Endothelial cell (in vitro differentiated cells): ENCODE measurements at regions not wholly inside any gene's neighbourhood (a gene's known extent, or its start where the extent isn't known, plus 50 kb on each side); places are given as distances from the start of the nearest gene placed in this dataset.

ENCODE experiments used
- DNase-seq: peaks from one replicate; pipeline ENCODE4 v3.0.0; 2021; ENCODE audit warnings: low spot score
- H3K27ac Mint-ChIP-seq: one replicate; pipeline ENCODE4 v1.8.0; 2021; ENCODE audit warnings: mixed read lengths, inconsistent platforms; ENCODE audit not compliant: unreplicated experiment
- H3K27me3 Mint-ChIP-seq: one replicate; pipeline ENCODE4 v1.8.0; 2021; ENCODE audit warnings: mild to moderate bottlenecking, moderate library complexity, mixed read lengths, inconsistent platforms; ENCODE audit not compliant: unreplicated experiment
- H3K36me3 Mint-ChIP-seq: one replicate; pipeline ENCODE4 v1.8.0; 2021; ENCODE audit warnings: mild to moderate bottlenecking, low read depth, mixed read lengths, inconsistent platforms; ENCODE audit not compliant: unreplicated experiment
- H3K4me1 Mint-ChIP-seq: one replicate; pipeline ENCODE4 v1.8.0; 2021; ENCODE audit warnings: mild to moderate bottlenecking, mixed read lengths, inconsistent platforms; ENCODE audit not compliant: unreplicated experiment
- H3K4me3 Mint-ChIP-seq: one replicate; pipeline ENCODE4 v1.8.0; 2021; ENCODE audit warnings: mild to moderate bottlenecking, mixed read lengths, inconsistent platforms; ENCODE audit not compliant: unreplicated experiment
- H3K9me3 Mint-ChIP-seq: one replicate; pipeline ENCODE4 v1.8.0; 2021; ENCODE audit warnings: mixed read lengths, inconsistent platforms; ENCODE audit not compliant: unreplicated experiment
- CTCF ChIP-seq: fragments of 200-600 bp; sonication (generic); IDR thresholded peaks from one replicate; pipeline ENCODE4 v1.5.0; 2021; ENCODE audit warnings: antibody characterized with exemption; ENCODE audit not compliant: unreplicated experiment

- H3K9me3 Mint-ChIP-seq = peaks cover 10% of the 10 kb centered on the region
- H3K36me3 Mint-ChIP-seq = no peaks in the 10 kb centered on the region
- no peak overlapping the region for H3K27ac Mint-ChIP-seq
- no peak for TF ChIP-seq CTCF
- peak; percentile 0 for DNase-seq
- H3K4me1 Mint-ChIP-seq = no peaks in the 10 kb centered on the region
- H3K4me3 Mint-ChIP-seq = no peak overlapping the region
- peaks cover 3% of the 10 kb centered on the region for H3K27me3 Mint-ChIP-seq
These were observed 373.0 kb downstream of the ALG10 start for GRCh38 chr12:34395056-34396005.

GRCh38 chr12:34396006-34396860, 373.9 kb downstream of the ALG10 start:
- Mint-ChIP-seq H3K27me3 (peaks cover 3% of the 10 kb centered on the region), H3K9me3 (peaks cover 5% of the 10 kb centered on the region), H3K36me3 (no peaks in the 10 kb centered on the region), H3K4me1 (no peaks in the 10 kb centered on the region), H3K27ac (no peak overlapping the region), H3K4me3 (no peak overlapping the region)
- no peak for TF ChIP-seq CTCF
- DNase-seq = peak; percentile 1

DNA sequence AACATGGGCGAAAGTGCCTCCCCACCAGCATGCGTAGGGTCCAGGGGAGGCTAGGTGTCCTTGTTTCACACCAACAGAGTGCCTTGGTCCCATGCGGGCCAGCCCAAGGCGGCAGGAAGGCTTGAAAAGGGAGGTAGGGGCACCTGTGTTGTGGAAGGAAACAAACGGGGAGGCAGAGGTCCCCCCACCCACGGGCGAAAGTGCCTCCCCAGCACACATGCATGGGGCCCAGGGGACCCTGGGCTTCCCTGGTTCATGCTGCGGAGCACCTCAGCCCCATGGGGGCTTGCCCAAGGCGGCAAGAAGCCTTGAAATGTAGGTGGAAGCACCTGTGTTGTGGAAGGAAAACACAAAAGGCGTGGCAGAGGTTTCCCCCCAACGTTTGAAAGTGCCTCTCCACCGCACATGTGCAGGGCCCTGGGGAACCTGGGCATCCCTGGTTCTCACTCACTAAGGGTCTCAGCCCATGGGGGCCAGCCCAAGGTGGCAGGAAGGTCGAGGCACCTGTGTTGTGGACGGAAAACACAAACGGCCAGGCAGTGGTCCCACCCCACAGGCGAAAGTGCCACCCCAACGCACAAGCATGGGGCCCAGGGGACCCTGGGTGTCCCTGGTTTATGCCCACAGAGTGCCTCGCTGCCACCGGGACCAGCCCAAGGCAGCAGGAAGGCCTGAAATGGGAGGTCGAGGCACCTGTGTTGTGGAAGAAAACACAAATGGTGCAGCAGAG, 374.7 kb downstream of the ALG10 start:
- Mint-ChIP-seq H3K4me3 (no peak overlapping the region), H3K27ac (no peak overlapping the region), H3K4me1 (no peaks in the 10 kb centered on the region), H3K27me3 (peaks cover 3% of the 10 kb centered on the region), H3K36me3 (no peaks in the 10 kb centered on the region), H3K9me3 (peaks cover 5% of the 10 kb centered on the region)
- peak; percentile 0 for DNase-seq
- TF ChIP-seq CTCF = no peak

- no peaks in the 10 kb centered on the region for H3K4me1 Mint-ChIP-seq
- peaks cover 3% of the 10 kb centered on the region for H3K27me3 Mint-ChIP-seq
- no peaks in the 10 kb centered on the region for H3K36me3 Mint-ChIP-seq
- no peak overlapping the region for H3K27ac Mint-ChIP-seq
- no peak overlapping the region for H3K4me3 Mint-ChIP-seq
- no peak for TF ChIP-seq CTCF
- DNase-seq = peak; percentile 1
- H3K9me3 Mint-ChIP-seq = peaks cover 11% of the 10 kb centered on the region
These were observed 375.5 kb downstream of the ALG10 start for GRCh38 chr12:34397591-34398365.
